ENCODE measurements at regions not wholly inside any gene's neighbourhood (a gene's known extent, or its start where the extent isn't known, plus 50 kb on each side); places are given as distances from the start of the nearest gene placed in this dataset.

DNA sequence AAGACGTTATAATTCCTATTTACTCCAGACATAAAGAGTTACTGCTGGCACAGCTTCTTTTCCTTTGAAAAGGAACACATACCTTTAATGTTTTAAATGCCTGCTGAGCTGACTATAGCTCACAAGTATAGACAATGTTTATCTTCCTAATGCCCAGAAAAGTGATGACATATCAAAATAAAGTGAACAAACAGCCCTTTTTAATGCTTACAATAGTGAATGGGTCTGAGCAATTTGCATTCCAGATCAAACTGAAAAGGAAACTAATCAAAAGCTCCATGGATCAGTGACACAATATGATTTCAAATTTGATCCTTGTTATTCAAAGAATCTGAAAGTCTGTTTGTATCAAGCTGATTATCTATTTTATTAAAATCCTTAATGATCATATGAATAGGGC, 233.6 kb upstream of the SEMA3E start:
- Histone ChIP-seq H2AFZ (ENCODE audit: low read length) (no peak overlapping the region), H3K9ac (ENCODE audit: insufficient read depth, low read length) (no peak overlapping the region), H3K4me3 (replicated peaks in 1 of 4; ENCODE audit: control extremely low read depth in 1 of 4, insufficient read depth in 1 of 4, low read depth in 3 of 4, low read length in 4 of 4) (no peak overlapping the region)

DNA sequence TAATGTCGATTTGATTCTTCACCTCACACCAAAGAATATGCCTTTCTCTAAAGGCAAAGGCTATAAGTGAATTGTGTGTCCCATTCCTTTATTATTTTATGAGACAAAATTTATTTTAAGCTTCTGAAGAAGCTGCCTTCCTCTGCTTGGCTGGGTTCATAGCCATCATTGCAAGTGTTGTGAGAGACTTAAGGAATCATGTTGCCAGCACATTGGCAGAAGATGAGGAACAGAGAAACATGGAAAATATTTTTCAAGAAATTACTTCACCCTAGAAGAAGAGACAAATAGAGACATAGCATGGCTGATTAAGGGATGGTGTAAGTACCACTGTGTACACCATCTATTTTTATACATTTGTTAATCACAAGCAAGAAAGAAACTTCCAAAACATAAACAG, 230.1 kb upstream of the SEMA3E start:
- no peak overlapping the region for H3K9ac ChIP-seq (ENCODE audit: insufficient read depth, low read length)
- no peak for DNase-seq (ENCODE audit: low read depth in 2 of 2)
- TF ChIP-seq, protein P1, sequence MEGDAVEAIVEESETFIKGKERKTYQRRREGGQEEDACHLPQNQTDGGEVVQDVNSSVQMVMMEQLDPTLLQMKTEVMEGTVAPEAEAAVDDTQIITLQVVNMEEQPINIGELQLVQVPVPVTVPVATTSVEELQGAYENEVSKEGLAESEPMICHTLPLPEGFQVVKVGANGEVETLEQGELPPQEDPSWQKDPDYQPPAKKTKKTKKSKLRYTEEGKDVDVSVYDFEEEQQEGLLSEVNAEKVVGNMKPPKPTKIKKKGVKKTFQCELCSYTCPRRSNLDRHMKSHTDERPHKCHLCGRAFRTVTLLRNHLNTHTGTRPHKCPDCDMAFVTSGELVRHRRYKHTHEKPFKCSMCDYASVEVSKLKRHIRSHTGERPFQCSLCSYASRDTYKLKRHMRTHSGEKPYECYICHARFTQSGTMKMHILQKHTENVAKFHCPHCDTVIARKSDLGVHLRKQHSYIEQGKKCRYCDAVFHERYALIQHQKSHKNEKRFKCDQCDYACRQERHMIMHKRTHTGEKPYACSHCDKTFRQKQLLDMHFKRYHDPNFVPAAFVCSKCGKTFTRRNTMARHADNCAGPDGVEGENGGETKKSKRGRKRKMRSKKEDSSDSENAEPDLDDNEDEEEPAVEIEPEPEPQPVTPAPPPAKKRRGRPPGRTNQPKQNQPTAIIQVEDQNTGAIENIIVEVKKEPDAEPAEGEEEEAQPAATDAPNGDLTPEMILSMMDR (conservative IDR thresholded peaks at IDR 0.05 in 1 of 2, IDR thresholded peaks at IDR 0.05 in 1 of 2; ENCODE audit: low read depth in 1 of 2, low read length in 2 of 2), result no peak
- TF ChIP-seq EZH2 (IDR thresholded peaks at IDR 0.05; ENCODE audit: low read length, missing control alignments), result no peak
- H3K36me3 ChIP-seq (ENCODE audit: control insufficient read depth, insufficient read depth, low read length), result no peaks in the 10 kb centered on the region
- H3K4me3 ChIP-seq (replicated peaks in 1 of 4; ENCODE audit: control extremely low read depth in 1 of 4, insufficient read depth in 1 of 4, low read depth in 3 of 4, low read length in 4 of 4), result no peak overlapping the region
- H3K4me2 ChIP-seq (ENCODE audit: extremely low read depth, insufficient read depth, low read length), result no peak overlapping the region
- H3K9me3 ChIP-seq (ENCODE audit: control insufficient read depth, insufficient read depth, low read depth, low read length), result no peaks in the 10 kb centered on the region
- H2AFZ ChIP-seq (ENCODE audit: low read length), result no peak overlapping the region
- no peaks in the 10 kb centered on the region for H3K27me3 ChIP-seq (ENCODE audit: control insufficient read depth, insufficient read depth, low read length)
- H3K79me2 ChIP-seq (ENCODE audit: control insufficient read depth, insufficient read depth, low read length), result no peaks in the 10 kb centered on the region
- no peaks in the 10 kb centered on the region for H3K4me1 ChIP-seq (ENCODE audit: control insufficient read depth, extremely low read depth, insufficient read depth, low read length)
- H3K27ac ChIP-seq (ENCODE audit: insufficient read depth, low read length), result no peak overlapping the region
- no peaks in the 10 kb centered on the region for H4K20me1 ChIP-seq (ENCODE audit: control insufficient read depth, extremely low read depth, insufficient read depth, low read length)

More for the DNA sequence above, 233.6 kb upstream of the SEMA3E start:
- H3K36me3 ChIP-seq (ENCODE audit: control insufficient read depth, insufficient read depth, low read length), result no peaks in the 10 kb centered on the region
- no peaks in the 10 kb centered on the region for H3K27me3 ChIP-seq (ENCODE audit: control insufficient read depth, insufficient read depth, low read length)
- no peaks in the 10 kb centered on the region for H4K20me1 ChIP-seq (ENCODE audit: control insufficient read depth, extremely low read depth, insufficient read depth, low read length)
- no peak overlapping the region for H3K4me2 ChIP-seq (ENCODE audit: extremely low read depth, insufficient read depth, low read length)
- DNase-seq (ENCODE audit: low read depth in 2 of 2), result peak in 1 of 2 donors; percentile 18
- H3K9me3 ChIP-seq (ENCODE audit: control insufficient read depth, insufficient read depth, low read depth, low read length), result no peaks in the 10 kb centered on the region
- H3K4me1 ChIP-seq (ENCODE audit: control insufficient read depth, extremely low read depth, insufficient read depth, low read length), result no peaks in the 10 kb centered on the region
- H3K27ac ChIP-seq (ENCODE audit: insufficient read depth, low read length), result no peak overlapping the region
- TF ChIP-seq, protein P1 (conservative IDR thresholded peaks at IDR 0.05 in 1 of 2, IDR thresholded peaks at IDR 0.05 in 1 of 2; ENCODE audit: low read depth in 1 of 2, low read length in 2 of 2), result no peak
- TF ChIP-seq EZH2 (IDR thresholded peaks at IDR 0.05; ENCODE audit: low read length, missing control alignments), result no peak
- H3K79me2 ChIP-seq (ENCODE audit: control insufficient read depth, insufficient read depth, low read length), result no peaks in the 10 kb centered on the region

DNA sequence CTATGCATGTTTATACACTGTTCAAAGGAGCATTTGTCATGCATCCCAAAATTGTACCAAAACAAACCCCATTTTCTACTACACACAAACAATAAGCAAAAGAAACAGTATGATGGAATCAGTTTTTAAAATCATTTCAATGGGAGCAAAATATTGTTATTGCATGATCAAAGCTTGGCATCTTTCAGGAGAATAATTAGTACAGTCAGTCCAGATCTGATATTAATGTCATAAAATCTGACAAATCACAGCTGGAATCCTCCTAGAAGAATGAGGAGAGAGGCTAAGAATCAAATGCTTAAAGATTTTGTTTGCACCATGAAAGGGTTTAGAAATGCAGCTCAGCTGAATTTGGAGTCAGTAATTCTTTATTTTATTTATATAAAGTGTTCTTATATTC, 229.7 kb upstream of the SEMA3E start:
- no peak for DNase-seq (ENCODE audit: low read depth in 2 of 2)
- TF ChIP-seq EZH2 (IDR thresholded peaks at IDR 0.05; ENCODE audit: low read length, missing control alignments), result no peak
- TF ChIP-seq, protein P1 (conservative IDR thresholded peaks at IDR 0.05 in 1 of 2, IDR thresholded peaks at IDR 0.05 in 1 of 2; ENCODE audit: low read depth in 1 of 2, low read length in 2 of 2), result no peak
- no peak overlapping the region for H2AFZ ChIP-seq (ENCODE audit: low read length)
- no peak overlapping the region for H3K9ac ChIP-seq (ENCODE audit: insufficient read depth, low read length)
- H3K79me2 ChIP-seq (ENCODE audit: control insufficient read depth, insufficient read depth, low read length), result no peaks in the 10 kb centered on the region
- no peak overlapping the region for H3K4me3 ChIP-seq (replicated peaks in 1 of 4; ENCODE audit: control extremely low read depth in 1 of 4, insufficient read depth in 1 of 4, low read depth in 3 of 4, low read length in 4 of 4)
- no peak overlapping the region for H3K4me2 ChIP-seq (ENCODE audit: extremely low read depth, insufficient read depth, low read length)
- H3K36me3 ChIP-seq (ENCODE audit: control insufficient read depth, insufficient read depth, low read length), result no peaks in the 10 kb centered on the region
- H3K27ac ChIP-seq (ENCODE audit: insufficient read depth, low read length), result no peak overlapping the region
- H4K20me1 ChIP-seq (ENCODE audit: control insufficient read depth, extremely low read depth, insufficient read depth, low read length), result no peaks in the 10 kb centered on the region
- H3K9me3 ChIP-seq (ENCODE audit: control insufficient read depth, insufficient read depth, low read depth, low read length), result no peaks in the 10 kb centered on the region
- no peaks in the 10 kb centered on the region for H3K27me3 ChIP-seq (ENCODE audit: control insufficient read depth, insufficient read depth, low read length)
- no peaks in the 10 kb centered on the region for H3K4me1 ChIP-seq (ENCODE audit: control insufficient read depth, extremely low read depth, insufficient read depth, low read length)
